GM20000 (cell line): ENCODE measurements at regions not wholly inside any gene's neighbourhood (a gene's known extent, or its start where the extent isn't known, plus 50 kb on each side); places are given as distances from the start of the nearest gene placed in this dataset.
"Not testable (repeated sequence)": the region's sequence is repeated elsewhere in the genome, so short reads cannot be mapped to it uniquely, and the experiment has no call there.

ENCODE experiments used
- DNase-seq: peaks from one replicate; pipeline ENCODE4 v3.0.0; 2012; ENCODE audit warnings: low spot score
- TF ChIP-seq, protein P1 (sequence below): IDR thresholded peaks from 2 replicates; pipeline ENCODE4 v1.5.1; 2012; ENCODE audit warnings: mild to moderate bottlenecking, control low read depth; ENCODE audit errors: extremely low read depth, missing control alignments

DNA sequence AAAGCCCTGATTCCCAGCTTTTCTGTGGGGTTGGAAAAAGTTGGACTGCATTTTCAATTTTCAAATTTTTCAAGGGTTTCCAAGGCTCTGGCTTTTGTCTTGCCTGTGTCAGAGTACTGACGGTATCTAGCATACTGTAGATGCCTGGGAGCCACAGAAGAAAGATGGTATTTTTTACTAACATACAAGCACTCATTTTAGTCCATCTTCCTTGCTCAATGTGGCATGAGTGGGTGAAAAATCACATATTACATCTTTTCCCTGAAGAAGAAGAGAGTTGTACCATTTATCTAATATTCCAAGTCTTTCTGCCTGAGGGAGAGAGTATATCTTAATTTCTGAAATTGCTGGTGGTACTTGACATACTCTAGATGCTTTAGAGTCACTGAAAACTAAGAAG lies 738.6 kb upstream of the ADGRL3 start:
- TF ChIP-seq, protein P1, sequence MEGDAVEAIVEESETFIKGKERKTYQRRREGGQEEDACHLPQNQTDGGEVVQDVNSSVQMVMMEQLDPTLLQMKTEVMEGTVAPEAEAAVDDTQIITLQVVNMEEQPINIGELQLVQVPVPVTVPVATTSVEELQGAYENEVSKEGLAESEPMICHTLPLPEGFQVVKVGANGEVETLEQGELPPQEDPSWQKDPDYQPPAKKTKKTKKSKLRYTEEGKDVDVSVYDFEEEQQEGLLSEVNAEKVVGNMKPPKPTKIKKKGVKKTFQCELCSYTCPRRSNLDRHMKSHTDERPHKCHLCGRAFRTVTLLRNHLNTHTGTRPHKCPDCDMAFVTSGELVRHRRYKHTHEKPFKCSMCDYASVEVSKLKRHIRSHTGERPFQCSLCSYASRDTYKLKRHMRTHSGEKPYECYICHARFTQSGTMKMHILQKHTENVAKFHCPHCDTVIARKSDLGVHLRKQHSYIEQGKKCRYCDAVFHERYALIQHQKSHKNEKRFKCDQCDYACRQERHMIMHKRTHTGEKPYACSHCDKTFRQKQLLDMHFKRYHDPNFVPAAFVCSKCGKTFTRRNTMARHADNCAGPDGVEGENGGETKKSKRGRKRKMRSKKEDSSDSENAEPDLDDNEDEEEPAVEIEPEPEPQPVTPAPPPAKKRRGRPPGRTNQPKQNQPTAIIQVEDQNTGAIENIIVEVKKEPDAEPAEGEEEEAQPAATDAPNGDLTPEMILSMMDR, result no peak
- no peak for DNase-seq

DNA sequence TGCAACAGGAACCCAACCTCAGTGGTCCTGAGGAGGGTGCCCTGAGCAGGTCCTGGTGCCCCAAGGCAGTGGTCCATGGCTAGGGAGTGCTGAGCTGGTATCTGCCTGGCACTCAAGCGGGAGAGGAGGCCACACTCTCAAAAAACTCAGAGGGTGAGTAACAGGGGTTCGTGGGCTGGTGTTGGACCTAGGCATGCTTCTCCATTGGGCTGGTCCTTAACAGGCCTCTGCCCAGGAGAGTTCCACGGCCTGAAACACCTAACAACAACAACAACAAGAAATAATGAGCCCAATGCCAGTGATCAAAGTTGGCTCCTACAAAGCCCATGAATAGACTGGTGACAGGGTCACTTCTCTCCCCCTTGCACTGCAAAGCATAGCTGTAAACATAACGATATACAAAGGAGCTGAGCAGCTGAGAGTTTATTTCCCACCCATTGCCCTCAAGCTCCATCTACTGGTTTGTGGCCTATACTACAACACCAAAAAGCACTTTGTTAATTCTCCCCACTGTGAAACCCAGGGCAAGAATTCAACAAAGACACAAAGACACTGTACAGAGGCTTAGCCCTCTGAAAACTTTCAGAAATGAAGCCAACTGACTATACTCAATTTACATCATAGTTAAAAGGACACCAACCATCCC lies 736.1 kb upstream of the ADGRL3 start:
- TF ChIP-seq, protein P1, result no peak
- DNase-seq, result no peak

DNA sequence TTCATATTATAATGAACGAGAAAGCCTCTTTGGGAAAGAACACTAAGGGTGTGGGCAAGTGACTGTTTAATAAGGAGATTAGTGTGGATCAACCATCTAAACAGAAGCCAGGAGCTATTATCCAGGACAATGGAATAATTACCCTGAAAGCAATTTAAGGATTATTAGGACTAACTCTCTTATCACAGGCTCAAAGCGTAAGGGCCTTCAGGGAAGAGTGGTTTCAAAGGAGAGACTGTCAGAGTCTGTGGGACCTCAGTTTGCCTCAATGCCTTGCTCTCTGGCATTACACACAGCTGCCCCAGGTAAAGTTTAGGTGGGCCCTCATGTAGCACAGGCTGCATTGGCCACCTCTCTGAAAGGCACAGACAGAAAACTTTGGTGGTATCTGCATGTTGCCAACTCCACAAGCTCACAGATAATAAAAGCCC lies 717.2 kb upstream of the ADGRL3 start:
- TF ChIP-seq, protein P1, result no peak
- DNase-seq, result no peak

DNA sequence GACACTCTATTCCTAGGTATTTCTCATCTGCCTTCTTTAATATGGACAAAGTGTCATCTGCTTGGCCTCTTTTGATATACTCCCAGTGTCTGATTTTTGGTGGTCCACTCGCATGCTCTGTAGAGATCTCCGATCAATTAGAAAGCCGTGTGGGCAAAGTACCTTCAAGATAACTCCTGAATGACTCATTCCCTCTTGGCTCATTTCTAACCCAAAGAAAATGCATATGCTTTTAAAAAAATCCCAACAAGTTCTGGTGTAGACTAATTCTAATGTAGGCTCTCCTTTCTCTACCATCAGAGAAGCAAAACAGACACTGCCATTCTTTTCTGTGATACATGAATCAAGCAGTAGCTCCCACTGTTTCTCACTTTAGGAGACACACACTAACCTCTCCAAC lies 714.9 kb upstream of the ADGRL3 start:
- TF ChIP-seq, protein P1, result no peak
- DNase-seq, result no peak

DNA sequence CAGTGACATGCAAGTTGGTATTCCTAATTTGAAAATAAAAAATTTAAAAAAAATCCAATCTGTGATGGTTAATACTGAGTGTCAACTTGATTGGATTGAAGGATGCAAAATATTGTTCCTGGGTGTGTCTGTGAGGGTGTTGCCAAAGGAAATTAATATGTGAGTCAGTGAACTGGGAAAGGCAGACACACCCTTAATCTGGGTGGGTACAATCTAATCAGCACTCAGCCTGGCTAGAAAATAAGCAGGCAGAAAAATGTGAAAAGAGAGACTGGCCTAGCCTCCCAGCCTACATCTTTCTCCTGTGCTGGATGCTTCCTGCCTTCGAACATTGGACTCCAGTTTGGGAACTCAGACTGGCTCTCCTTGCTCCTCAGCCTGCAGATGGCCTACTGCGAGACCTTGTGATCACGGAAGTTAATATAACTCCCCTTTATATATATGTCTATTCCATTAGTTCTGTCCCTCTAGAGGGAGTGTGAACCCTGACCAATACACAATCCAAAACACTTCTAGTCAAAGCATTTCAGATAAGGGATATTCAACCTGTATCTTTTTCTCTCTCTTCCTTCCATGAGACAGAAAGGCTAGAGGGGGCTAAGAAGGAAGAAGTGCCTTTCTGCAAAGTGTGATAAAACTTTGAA lies 712.9 kb upstream of the ADGRL3 start:
- not testable (repeated sequence) for DNase-seq

DNA sequence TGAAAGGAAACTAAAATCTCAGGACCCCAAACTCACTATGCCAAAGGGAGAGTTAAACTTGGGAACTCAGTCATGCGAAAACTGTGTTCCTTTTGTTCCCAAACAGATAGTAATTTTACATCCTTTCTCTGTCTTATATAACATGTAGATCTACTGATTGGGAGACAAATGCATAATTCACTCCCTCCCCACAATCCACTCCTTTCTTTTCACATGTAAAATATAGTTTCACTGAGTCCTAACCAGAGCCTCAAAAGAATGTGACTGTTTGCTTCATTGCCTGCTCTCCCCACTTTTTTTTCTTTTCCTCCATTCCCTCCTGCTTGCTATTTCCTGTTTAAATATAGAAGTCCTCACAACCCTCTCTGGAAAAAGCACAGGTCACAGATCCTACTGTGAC lies 699.3 kb upstream of the ADGRL3 start:
- no peak for DNase-seq

DNA sequence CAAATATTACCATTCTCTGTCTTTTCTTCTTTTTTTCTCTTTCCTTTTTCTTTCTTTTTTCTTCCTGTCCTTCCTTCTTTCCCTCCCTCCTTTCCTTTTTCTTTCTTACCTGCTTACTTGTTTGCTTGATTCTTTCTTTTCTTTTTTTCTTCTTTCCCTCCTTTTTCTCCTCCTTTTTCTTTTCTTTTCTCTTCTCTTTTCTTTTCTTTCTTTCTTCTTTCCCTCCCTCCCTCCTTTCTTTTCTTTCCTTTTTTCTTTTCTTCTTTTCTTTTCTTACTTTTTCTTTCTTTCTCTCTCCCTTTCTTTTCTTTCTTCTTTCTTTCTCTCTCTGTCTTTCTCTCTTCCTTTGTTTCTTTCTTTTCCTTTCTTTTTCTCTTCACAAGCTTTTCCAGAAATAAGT lies 697.4 kb upstream of the ADGRL3 start:
- TF ChIP-seq, protein P1, result no peak
- DNase-seq, result no peak

More for the DNA sequence above, 699.3 kb upstream of the ADGRL3 start:
- TF ChIP-seq, protein P1, result no peak

DNA sequence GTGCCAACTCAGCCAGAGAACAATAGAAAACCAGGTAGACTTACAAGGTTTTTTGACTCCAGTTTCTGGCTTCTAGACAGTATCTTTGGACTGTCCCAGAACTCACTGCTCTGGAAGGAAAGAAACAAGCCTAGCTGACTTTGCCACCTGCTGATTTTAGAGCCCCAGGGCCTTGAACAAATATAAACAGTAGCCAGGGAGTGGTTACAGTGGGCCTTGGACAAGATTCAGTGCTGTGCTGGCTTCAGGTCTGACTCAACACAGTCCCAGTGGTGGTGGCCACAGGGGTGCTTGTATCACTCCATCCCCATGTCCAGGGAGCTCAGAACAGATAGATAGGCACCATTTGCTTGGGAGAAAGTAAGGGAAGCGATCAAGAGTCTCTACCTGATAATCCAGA lies 694.1 kb upstream of the ADGRL3 start:
- TF ChIP-seq, protein P1, result no peak

More for the DNA sequence above, 694.1 kb upstream of the ADGRL3 start:
- DNase-seq, result no peak
